Kidney epithelial cell (primary cell): ENCODE measurements at regions not wholly inside any gene's neighbourhood (a gene's known extent, or its start where the extent isn't known, plus 50 kb on each side); places are given as distances from the start of the nearest gene placed in this dataset.

Experiments used
- DNase-seq: peaks from one replicate; pipeline ENCODE4 v3.0.0-alpha.2; 2010; ENCODE audit warnings: low read depth
- H3K27me3 ChIP-seq: 2 replicates; pipeline ENCODE4 v1.6.0; 2011; ENCODE audit warnings: low read length; ENCODE audit not compliant: control insufficient read depth, insufficient read depth
- H3K36me3 ChIP-seq: 2 replicates; pipeline ENCODE4 v1.5.1; 2011; ENCODE audit warnings: low read length; ENCODE audit not compliant: control insufficient read depth, insufficient read depth
- H3K4me3 ChIP-seq: 2 replicates; pipeline ENCODE4 v1.5.1; 2011; ENCODE audit warnings: low read depth, mild to moderate bottlenecking, control low read depth, low read length
- TF ChIP-seq, protein P1 (sequence below): IDR thresholded peaks from 2 replicates; pipeline ENCODE4 v1.5.1; 2011; ENCODE audit warnings: mild to moderate bottlenecking, moderate library complexity, low read length, control low read depth, inconsistent platforms; ENCODE audit not compliant: insufficient read depth, poor library complexity, severe bottlenecking

DNA sequence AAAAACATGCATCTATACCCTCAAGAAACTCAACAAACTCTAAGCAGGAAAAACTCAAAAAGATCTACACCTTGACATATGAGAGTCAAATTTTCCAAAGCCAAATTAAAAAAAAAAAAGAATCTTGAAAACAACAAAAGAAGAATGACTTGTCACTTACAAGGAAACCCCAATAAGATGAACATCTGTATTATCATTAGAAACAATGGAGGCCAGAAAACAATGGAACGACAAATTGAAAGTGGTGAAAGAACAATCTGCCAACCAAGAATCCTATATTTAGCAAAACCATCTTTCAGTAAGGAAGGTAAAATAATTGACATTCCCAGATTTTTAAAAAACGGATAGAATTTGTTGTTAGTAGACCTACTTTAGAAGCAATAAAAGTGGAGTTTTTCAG, 516.8 kb downstream of the ACTR3B start:
- no peak for DNase-seq
- TF ChIP-seq, protein P1, sequence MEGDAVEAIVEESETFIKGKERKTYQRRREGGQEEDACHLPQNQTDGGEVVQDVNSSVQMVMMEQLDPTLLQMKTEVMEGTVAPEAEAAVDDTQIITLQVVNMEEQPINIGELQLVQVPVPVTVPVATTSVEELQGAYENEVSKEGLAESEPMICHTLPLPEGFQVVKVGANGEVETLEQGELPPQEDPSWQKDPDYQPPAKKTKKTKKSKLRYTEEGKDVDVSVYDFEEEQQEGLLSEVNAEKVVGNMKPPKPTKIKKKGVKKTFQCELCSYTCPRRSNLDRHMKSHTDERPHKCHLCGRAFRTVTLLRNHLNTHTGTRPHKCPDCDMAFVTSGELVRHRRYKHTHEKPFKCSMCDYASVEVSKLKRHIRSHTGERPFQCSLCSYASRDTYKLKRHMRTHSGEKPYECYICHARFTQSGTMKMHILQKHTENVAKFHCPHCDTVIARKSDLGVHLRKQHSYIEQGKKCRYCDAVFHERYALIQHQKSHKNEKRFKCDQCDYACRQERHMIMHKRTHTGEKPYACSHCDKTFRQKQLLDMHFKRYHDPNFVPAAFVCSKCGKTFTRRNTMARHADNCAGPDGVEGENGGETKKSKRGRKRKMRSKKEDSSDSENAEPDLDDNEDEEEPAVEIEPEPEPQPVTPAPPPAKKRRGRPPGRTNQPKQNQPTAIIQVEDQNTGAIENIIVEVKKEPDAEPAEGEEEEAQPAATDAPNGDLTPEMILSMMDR: no peak
- Histone ChIP-seq H3K36me3 (no peaks in the 10 kb centered on the region), H3K4me3 (no peak overlapping the region), H3K27me3 (no peaks in the 10 kb centered on the region)

DNA sequence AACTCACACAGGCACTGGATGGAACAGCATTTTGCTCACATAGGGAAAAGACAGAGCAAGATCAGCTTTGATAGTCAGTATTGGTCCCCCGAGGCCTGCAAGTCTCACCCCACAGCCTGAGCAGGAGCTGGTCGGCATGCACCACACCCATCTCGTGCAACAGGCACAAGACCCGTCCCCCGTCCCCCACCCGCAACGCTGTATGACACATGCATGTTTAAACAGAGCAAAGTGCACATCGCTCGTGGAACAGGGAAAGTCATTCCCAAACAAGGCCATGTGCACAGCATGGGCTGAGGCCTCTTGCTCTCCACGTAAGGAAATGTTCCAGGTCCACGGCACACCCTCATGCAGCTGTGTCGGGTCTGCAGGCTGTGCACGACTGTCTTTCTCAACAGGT, 527.2 kb downstream of the ACTR3B start:
- DNase-seq: no peak
- Histone ChIP-seq H3K27me3 (no peaks in the 10 kb centered on the region), H3K4me3 (no peak overlapping the region), H3K36me3 (no peaks in the 10 kb centered on the region)
- TF ChIP-seq, protein P1: no peak

DNA sequence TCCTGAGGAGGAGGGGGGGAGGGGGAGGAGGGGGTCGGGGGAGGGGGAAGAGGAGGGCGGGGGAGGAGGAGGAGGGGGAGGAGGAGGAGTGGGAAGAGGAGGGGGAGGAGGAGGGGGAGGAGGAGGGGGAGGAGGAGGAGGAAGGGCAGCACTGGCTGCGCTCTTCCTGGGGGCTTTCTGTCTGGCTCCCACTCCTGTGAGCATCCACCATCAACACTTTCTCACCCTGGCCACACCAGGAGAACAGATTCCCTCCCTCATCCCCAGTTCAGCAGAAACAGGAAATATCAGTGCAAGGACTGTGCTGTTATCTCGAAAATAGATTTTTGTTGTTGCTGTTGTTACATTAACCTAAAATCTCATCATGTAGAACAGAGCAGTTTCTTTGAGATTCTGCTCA, 530.5 kb downstream of the ACTR3B start:
- no peaks in the 10 kb centered on the region for H3K36me3 ChIP-seq
- no peak overlapping the region for H3K4me3 ChIP-seq
- no peak for DNase-seq
- TF ChIP-seq, protein P1: no peak
- H3K27me3 ChIP-seq: no peaks in the 10 kb centered on the region

DNA sequence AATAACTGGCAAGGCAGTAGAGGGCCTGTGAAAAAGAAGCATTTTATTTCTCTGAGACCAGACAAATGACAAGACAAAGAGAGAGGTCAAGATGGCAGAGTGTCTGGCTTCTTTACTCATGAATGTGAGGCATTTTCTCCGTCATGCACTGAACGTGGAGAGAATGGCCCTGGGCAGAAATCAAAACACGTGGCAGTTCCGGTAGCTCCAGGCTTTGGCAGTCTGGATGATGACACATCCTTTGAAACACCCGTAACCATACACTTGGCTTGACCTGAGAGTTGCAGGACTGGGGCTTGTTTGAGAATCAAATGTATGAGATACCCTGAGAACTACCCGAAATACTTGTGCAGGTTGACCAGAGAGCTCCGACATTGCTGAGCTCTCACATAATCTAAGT, 537.6 kb downstream of the ACTR3B start:
- Histone ChIP-seq H3K36me3 (no peaks in the 10 kb centered on the region), H3K4me3 (no peak overlapping the region), H3K27me3 (no peaks in the 10 kb centered on the region)
- TF ChIP-seq, protein P1: no peak
- no peak for DNase-seq

DNA sequence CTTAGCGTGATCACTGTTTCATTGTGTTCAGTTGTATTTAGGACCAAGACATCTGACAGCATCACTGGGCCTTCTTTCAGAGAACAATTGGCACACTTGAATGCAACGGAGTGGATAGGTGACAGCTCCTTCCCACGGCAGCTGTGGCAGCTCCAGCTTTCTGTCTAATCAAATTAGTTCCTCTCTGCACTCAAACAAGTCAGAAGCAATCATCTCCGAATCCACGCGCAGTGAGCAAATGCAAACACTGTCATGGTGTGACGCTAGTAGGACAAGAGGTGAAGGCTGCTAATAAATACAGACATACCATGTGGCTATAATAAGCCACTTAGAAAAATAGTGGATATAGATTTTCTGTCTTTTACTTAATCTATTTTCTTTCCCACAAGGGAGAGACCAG, 542.4 kb downstream of the ACTR3B start:
- DNase-seq: no peak
- H3K27me3 ChIP-seq: no peaks in the 10 kb centered on the region
- TF ChIP-seq, protein P1: no peak
- H3K4me3 ChIP-seq: no peak overlapping the region
- no peaks in the 10 kb centered on the region for H3K36me3 ChIP-seq

DNA sequence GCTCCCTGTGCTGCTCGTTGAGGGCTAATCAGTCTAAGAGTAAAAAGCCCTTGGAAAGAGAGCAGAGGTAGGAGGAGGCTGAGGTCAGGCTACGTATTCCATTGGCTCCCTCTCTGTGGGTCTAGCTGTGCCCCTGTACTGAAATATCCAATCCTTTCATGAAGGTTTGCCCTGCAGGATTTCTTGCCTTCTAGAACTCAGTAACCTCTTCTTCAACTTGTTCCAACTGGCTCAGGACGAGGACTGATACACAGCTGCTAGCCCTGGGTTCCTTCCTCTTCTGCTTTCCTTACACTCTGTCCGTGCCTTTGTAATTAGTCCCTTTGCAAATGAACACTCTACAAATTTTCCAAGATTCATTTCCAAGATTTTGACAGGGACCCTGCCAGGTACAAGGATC, 560.5 kb downstream of the ACTR3B start:
- DNase-seq: no peak
- Histone ChIP-seq H3K36me3 (no peaks in the 10 kb centered on the region), H3K27me3 (no peaks in the 10 kb centered on the region), H3K4me3 (no peak overlapping the region)
- TF ChIP-seq, protein P1: no peak
